ENCODE measurements at regions not wholly inside any gene's neighbourhood (a gene's known extent, or its start where the extent isn't known, plus 50 kb on each side); places are given as distances from the start of the nearest gene placed in this dataset.

GRCh38 chr12:13764748-13765147 is 216.7 kb downstream of the GRIN2B start:
- TF ChIP-seq CTCF (IDR thresholded peaks at IDR 0.05; ENCODE audit: low read length) = no peak
- TF ChIP-seq EZH2 (optimal IDR thresholded peaks at IDR 0.05; ENCODE audit: low read depth, low read length) = no peak
- TF ChIP-seq EZH2phosphoT487 (IDR thresholded peaks at IDR 0.05; ENCODE audit: low read length) = no peak

Measured in MM.1S (cell line).